ENCODE measurements at regions not wholly inside any gene's neighbourhood (a gene's known extent, or its start where the extent isn't known, plus 50 kb on each side); places are given as distances from the start of the nearest gene placed in this dataset.

DNA sequence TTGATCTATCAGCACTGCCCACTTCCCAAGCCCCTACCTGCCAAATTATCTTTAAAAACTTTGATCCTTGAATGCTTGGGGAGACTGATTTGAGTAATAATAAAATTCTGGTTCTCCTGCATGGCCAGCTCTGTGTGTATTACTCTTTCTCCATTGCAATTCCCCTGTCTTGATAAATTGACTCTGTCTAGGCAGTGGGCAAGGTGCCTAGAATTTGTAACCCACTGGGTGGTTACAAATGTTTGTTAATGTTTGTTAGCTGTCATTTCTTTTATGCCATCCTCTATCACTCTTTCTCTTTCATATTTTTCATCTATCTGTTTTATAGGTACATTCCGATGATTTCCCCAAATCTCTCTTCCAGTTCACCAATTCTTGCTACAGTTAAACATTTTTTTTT lies 694.1 kb downstream of the TYW1 start:
- no peak for DNase-seq (ENCODE audit: low read depth)

DNA sequence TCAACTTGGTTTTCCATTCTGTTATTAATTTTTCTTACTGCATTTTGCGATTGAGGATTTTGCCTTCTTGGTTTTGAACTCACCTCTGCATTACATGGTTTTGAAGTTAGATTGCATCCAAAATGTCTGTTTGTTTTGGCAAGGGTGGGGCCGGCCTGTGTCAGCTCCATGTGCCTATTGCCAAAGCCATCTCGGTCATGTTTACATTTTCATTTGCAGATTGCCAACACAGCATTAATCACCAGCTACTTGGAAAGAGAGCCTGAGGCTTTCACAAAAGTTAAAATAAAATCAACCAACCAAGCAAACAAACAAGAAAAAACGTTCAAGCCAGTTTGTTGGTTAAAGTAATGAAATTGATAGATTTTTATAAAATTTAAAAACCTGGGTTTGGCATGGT lies 695.8 kb downstream of the TYW1 start:
- no peak for DNase-seq (ENCODE audit: low read depth)

GRCh38 chr7:67696124-67696523 lies 699.5 kb downstream of the TYW1 start:
- no peak for DNase-seq (ENCODE audit: low read depth)

DNA sequence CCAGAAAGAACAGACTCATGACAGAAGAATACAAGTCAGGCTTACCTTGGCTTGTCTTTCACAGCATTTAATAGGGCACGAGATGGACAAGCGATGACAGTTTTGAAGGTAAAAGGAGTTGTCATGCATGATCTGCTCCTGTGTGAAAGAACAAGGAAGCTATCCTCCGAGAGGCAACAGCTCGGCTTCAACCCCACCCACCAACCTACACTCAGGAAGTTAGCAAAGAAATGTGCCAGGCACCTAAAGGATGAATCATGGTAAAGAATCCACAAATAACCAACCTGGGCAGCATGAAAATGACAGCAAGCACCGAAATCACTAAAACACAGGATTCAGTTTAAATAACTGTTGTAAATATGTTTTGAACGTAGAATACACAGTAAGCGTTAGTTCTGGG lies 700.2 kb downstream of the TYW1 start:
- no peak for DNase-seq (ENCODE audit: low read depth)

DNA sequence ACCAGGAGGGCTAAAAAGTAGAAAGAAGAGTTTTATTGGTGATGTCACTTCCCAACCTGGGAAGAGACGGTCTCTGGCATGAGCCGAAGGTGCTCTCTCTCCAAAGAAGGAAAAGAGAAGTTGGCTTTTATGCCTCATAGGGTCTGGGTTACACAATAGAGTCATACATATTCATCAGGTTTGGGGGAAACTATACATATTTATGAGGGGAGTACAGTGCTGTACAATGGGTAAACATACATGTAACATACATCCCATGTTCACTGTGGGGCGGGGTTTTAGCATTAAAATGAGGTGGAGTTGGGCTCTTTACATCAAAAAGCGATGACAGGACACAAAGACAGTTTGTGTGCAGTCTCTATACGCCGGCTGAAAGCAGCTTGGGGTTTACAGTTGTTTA lies 701.7 kb downstream of the TYW1 start:
- no peak for DNase-seq (ENCODE audit: low read depth)

- no peak for DNase-seq (ENCODE audit: low read depth)
Observed at GRCh38 chr7:67705850-67706249, 709.2 kb downstream of the TYW1 start.

- no peak for DNase-seq (ENCODE audit: low read depth)
Observed at GRCh38 chr7:67711706-67712105, 715.1 kb downstream of the TYW1 start.

DNA sequence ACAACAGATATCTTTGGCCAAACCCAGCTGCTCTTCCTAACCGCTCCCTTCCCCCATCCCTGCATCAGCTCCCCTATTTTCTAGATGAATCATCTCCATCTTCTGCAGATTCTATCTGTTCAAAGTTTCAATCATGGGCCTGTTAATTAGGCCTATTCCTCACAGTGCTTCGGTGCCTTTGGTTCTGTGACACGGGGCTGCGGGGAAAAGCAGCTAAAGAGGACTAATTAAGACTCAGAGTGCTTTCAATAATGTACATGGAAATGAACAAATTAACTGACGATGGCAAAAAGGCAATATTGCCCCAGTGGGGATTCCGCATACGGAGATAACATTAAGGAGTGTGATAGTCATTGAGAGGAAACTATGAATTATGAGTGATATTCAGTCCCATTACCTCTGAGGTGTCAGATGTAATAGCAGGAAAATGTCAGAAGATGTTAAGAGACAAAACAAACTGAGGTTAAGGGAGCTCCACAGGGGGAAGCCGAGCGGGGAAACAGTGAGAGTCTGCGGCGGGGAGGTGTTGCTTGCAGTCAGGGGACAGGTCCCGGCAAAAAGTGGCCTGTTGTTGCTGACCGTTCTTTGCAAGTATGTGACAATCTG lies 716.9 kb downstream of the TYW1 start:
- DNase-seq (ENCODE audit: low read depth) = no peak

DNA sequence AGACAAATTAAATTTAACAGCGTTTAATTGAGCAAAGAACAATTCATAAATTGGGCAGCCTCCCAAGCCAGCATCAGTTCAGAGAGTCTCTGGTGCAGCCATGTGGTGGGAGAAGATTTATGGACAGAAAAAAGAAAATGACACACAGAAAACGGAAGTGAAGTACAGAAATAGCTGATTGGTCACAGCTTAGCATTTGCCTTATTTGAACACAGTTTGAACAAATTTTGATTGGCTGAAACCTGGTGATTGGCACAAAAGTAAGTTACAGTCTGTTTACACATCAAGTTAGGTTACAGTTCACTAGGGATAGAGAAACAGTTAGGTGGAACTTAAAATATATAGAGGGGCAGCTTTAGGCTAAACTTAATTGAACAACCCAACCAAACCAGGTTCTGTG lies 720.1 kb downstream of the TYW1 start:
- DNase-seq (ENCODE audit: low read depth) = no peak

DNA sequence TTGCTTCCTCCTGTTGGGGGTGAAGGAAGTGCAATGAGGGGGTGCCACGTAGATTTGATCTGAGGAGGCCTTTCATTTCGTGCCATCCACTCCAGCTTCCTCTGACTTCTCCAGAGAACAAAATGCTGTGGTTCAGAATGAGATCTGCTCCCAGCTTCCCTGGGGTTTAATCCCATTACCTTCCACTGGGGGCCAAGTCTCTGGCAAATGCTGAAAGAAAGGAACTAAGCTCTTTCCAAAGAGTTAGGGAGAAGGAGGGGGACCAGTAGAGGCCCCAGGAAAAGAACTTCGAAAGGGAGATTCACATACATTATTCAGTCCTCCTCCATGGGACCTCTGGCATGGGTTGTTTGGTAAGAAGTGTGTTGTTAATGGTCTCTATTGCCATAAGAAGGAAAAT lies 727.0 kb downstream of the TYW1 start:
- DNase-seq (ENCODE audit: low read depth) = no peak

DNA sequence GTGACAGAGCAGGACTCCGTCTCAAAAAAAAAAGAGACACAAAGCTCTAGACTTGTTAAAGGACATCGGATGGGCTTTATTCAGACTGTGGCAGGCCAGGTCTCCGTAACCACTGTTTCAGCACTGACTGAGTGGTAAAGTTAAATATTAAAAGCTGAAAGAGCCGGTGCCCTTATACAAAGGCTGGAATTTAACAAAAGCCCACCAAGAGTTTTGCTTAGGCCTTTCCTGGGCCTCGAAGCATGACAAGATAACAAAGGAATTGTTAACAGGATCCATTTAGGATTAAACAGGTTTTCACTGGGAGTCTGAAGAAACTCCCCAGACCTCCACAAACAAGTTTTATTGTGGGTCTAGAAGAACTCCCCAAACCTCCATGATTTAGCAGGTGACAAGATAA lies 727.8 kb downstream of the TYW1 start:
- DNase-seq (ENCODE audit: low read depth) = no peak

DNA sequence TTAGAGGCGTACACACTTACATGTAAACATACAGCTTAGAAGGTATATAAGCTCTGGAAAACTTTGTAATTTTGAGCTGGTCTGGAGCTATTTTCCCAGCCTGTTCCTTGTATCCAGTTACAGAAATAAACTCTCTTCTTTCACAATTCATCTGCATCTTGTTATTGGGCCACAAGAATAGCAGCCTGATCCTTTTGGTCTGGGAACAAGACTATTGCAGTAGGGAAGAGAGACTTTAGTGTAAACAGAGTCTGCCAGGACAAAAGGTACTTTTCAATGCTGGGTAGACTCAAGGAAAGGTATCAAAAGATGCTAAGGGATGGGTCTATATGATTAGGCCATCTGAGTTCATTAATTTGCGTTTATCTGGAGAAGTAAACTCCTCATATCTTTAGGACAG lies 728.3 kb downstream of the TYW1 start:
- DNase-seq (ENCODE audit: low read depth) = no peak

DNA sequence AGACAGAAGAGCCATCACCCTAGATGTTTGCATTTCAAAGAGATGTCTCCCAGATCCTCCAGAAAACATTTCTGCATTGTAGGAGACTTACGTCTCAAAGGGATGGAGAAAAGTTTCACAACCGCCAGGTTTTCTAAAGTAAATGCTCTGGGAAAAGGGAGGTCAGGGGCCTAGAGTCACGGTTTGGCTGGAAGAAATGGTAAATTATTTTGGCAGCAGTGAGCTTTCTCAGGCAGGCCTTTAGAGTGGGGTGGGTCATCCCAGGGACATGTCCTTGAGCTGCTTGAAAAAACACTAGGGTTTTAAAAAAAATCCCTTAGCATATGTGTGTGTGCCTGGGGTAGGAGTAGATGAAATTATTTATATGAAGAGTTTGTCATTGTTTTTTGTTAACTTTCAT lies 728.8 kb downstream of the TYW1 start:
- DNase-seq (ENCODE audit: low read depth) = no peak

DNA sequence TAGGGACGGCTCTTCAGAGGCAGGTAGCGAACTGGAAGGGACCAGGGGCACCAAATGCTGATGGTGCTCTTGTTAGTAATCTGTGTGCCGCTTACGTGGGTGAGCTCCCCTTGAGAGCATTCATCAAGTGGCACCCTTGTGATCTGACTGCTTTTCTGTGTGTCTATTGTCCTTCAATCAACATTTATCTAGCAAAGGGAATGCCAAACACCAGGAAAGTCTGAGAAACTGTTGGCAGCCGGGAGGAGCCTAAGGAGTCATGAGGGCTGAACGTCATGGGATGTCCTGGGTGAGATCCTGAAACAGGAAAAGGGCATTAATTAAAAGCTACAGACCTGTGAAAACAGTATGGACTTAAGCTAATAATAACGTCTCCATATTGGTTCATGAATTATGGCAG lies 733.1 kb downstream of the TYW1 start:
- DNase-seq (ENCODE audit: low read depth) = no peak

- DNase-seq (ENCODE audit: low read depth) = no peak
Observed at GRCh38 chr7:67731704-67732103, 735.1 kb downstream of the TYW1 start.

DNA sequence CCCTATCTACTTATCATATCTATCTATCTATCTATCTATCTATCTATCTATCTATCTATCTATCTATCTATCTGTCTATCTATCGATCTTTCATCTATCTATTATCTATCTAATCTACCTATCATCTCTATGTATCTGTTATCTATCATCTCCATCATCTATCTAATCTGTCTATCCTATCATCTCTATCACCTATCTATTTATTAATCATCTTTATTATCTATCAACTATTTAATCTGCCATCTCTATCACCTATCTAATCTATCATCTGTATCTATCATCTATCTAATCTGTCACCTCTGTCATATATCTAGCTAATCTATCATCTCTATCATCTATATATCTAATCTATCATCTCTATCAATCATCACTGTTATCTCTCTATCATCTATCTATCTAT lies 736.3 kb downstream of the TYW1 start:
- DNase-seq (ENCODE audit: low read depth) = no peak

- no peak for DNase-seq (ENCODE audit: low read depth)
Observed at GRCh38 chr7:67738145-67738544, 741.5 kb downstream of the TYW1 start.

- DNase-seq (ENCODE audit: low read depth) = no peak
Observed at GRCh38 chr7:67738958-67739357, 742.3 kb downstream of the TYW1 start.

DNA sequence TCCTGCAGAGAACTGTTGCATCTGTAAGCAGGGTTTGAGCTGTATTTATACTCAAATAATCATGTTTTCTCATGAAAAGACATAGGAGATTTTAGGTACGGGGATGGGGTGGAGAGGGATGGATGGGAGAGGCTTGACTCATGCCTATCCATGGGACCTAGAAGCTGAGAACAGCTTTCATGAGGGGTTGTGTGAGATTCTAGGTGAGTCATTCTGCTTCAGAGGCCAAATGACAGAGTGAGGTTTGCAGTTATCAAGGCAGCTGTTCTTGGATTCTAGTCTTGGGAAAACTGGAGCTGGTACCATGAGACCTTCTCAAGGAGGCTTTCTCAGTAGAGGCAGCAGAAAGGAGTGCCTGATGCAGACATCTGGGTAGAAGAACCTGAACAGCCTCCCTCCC lies 746.9 kb downstream of the TYW1 start:
- no peak for DNase-seq (ENCODE audit: low read depth)

DNA sequence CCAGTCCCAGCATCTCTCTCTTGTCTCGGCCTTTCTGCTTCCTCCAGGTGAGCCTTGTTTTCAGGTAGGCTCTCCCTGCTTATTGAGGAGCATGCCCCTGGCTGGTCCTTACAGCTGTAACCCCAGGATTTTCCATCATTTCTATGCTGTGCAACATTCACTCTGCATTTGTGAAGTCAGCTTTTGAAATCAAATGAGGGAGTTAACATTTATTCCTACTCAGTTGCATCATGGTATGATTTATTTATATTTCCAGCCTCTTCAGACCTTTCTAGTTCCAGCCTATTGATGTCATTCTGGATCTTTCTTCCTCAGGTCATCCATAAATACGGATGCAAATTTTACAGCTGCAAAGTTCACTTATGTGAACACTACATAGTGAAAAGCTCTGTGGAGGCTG lies 755.6 kb downstream of the TYW1 start:
- DNase-seq (ENCODE audit: low read depth) = no peak

- DNase-seq (ENCODE audit: low read depth) = no peak
Observed at GRCh38 chr7:67753891-67754290, 757.3 kb downstream of the TYW1 start.

DNA sequence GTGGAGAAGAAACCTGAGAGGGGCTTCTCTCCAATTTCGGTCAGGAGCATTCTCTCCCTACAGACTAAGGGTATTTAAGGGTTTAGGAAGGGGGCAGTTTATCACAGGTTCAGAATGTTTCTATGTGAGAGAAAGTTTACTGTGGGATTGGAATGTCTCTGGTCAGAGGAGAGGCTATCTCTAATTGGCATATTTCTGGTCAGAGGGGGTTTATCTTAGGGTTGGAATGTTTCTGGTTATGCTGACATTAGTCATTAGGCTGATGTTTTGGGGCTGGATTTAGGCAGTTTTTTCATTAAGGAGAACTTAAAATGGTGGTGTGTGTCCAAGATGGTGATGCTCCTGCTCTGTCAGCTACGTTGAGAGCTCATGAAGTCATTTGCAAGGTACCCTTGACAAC lies 758.0 kb downstream of the TYW1 start:
- no peak for DNase-seq (ENCODE audit: low read depth)

DNA sequence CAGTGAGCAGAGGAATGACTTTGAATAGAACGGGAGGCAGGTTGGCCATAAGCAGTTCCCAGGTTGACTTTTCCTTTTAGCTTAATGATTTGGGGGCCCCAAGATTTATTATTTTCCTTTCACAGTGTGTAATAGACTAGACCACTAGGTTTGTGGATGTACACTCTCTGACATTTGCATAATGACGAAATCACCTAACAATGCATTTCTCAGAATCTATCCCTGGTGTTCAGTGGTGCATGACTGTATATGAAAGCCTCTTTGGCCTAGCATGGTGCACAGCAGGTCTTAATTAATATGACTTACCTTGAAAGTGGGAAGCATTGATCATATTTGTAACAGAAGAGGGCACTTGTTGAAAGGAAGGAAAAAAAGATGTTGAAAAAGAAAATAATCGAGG lies 761.9 kb downstream of the TYW1 start:
- DNase-seq (ENCODE audit: low read depth) = no peak

- no peak for DNase-seq (ENCODE audit: low read depth)
Observed at GRCh38 chr7:67760971-67761370, 764.3 kb downstream of the TYW1 start.

DNA sequence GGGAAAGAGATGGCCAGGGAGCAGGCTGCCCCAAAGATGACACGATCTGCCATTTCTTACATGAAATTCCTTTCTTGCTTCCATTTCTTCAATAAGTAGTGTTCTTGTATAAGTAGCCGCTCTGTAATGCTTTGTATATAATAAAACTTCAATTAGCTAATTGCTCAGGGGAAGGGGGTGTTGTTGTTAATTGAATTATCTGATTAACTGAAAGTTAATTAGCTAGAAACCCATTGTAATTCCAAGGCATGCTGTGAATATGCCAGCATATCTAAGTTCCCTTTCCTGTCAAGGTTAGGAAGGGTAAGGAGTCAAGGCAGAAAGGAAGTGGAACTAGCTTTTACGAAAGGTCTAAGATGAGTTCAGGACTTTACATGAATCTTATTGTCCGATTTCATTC lies 765.9 kb downstream of the TYW1 start:
- no peak for DNase-seq (ENCODE audit: low read depth)
